HG02884 (cell line): ENCODE measurements at regions not wholly inside any gene's neighbourhood (a gene's known extent, or its start where the extent isn't known, plus 50 kb on each side); places are given as distances from the start of the nearest gene placed in this dataset.
"Not testable (repeated sequence)": the region's sequence is repeated elsewhere in the genome, so short reads cannot be mapped to it uniquely, and the experiment has no call there.

Source experiments
- ATAC-seq: cut with Tn5 transposase; IDR thresholded peaks from one replicate; pipeline ENCODE4 v1.9.1; 2021; ENCODE audit warnings: mild to moderate bottlenecking, moderate library complexity; ENCODE audit not compliant: unreplicated experiment

GRCh38 chr13:64538711-64539110 lies 2691.4 kb downstream of the PCDH9 start:
- ATAC-seq, result no peak

GRCh38 chr13:64534302-64534701 lies 2695.8 kb downstream of the PCDH9 start:
- ATAC-seq, result no peak

- no peak for ATAC-seq
These were observed 2698.7 kb downstream of the PCDH9 start for GRCh38 chr13:64531400-64531799.

- ATAC-seq, result peak; percentile 50
These were observed 2700.2 kb downstream of the PCDH9 start for GRCh38 chr13:64529874-64530485.

GRCh38 chr13:64528838-64529237 lies 2701.3 kb downstream of the PCDH9 start:
- ATAC-seq, result no peak

GRCh38 chr13:64527561-64527960 lies 2702.6 kb downstream of the PCDH9 start:
- no peak for ATAC-seq

GRCh38 chr13:64525687-64526086 lies 2704.4 kb downstream of the PCDH9 start:
- ATAC-seq, result no peak

- no peak for ATAC-seq
These were observed 2719.4 kb downstream of the PCDH9 start for GRCh38 chr13:64510747-64511146.

- no peak for ATAC-seq
These were observed 2723.9 kb downstream of the PCDH9 start for GRCh38 chr13:64506246-64506645.

GRCh38 chr13:64505336-64505910 lies 2724.7 kb downstream of the PCDH9 start:
- no peak for ATAC-seq

- ATAC-seq, result no peak
These were observed 2741.4 kb downstream of the PCDH9 start for GRCh38 chr13:64488731-64489130.

- no peak for ATAC-seq
These were observed 2747.8 kb downstream of the PCDH9 start for GRCh38 chr13:64482373-64482772.

- ATAC-seq, result no peak
These were observed 2749.5 kb downstream of the PCDH9 start for GRCh38 chr13:64480672-64481071.

- ATAC-seq, result no peak
These were observed 2749.9 kb downstream of the PCDH9 start for GRCh38 chr13:64480211-64480610.

GRCh38 chr13:64477146-64477545 lies 2753.0 kb downstream of the PCDH9 start:
- no peak for ATAC-seq

- not testable (repeated sequence) for ATAC-seq
These were observed 2754.0 kb downstream of the PCDH9 start for GRCh38 chr13:64476041-64476568.

GRCh38 chr13:64471916-64472315 lies 2758.2 kb downstream of the PCDH9 start:
- no peak for ATAC-seq

- no peak for ATAC-seq
These were observed 2759.4 kb downstream of the PCDH9 start for GRCh38 chr13:64470751-64471150.

GRCh38 chr13:64459778-64460177 lies 2770.4 kb downstream of the PCDH9 start:
- no peak for ATAC-seq

- ATAC-seq, result no peak
These were observed 2772.2 kb downstream of the PCDH9 start for GRCh38 chr13:64457976-64458375.

- no peak for ATAC-seq
These were observed 2775.0 kb downstream of the PCDH9 start for GRCh38 chr13:64455124-64455523.

GRCh38 chr13:64453831-64454230 lies 2776.3 kb downstream of the PCDH9 start:
- ATAC-seq, result no peak

- ATAC-seq, result no peak
These were observed 2783.8 kb downstream of the PCDH9 start for GRCh38 chr13:64446372-64446771.
